ENCODE measurements at regions not wholly inside any gene's neighbourhood (a gene's known extent, or its start where the extent isn't known, plus 50 kb on each side); places are given as distances from the start of the nearest gene placed in this dataset.

- DNase-seq, result no peak
Observed at GRCh38 chr1:234708700-234709395, 98.9 kb upstream of the IRF2BP2 start.

- no peak for DNase-seq
Observed at GRCh38 chr1:234707641-234708040, 97.7 kb upstream of the IRF2BP2 start.

- no peak for DNase-seq
Observed at GRCh38 chr1:234706931-234707330, 97.0 kb upstream of the IRF2BP2 start.

- no peak for DNase-seq
Observed at GRCh38 chr1:234706199-234706598, 96.2 kb upstream of the IRF2BP2 start.

GRCh38 chr1:234705615-234706014 lies 95.6 kb upstream of the IRF2BP2 start:
- no peak for DNase-seq

- no peak for DNase-seq
Observed at GRCh38 chr1:234704106-234704887, 94.3 kb upstream of the IRF2BP2 start.

GRCh38 chr1:234702342-234703000 lies 92.5 kb upstream of the IRF2BP2 start:
- DNase-seq, result peak; percentile 80

- peak; percentile 71 for DNase-seq
Observed at GRCh38 chr1:234701737-234702341, 91.9 kb upstream of the IRF2BP2 start.

GRCh38 chr1:234699795-234700665 lies 90.1 kb upstream of the IRF2BP2 start:
- no peak for DNase-seq

GRCh38 chr1:234698686-234699085 lies 88.7 kb upstream of the IRF2BP2 start:
- DNase-seq, result no peak

GRCh38 chr1:234697741-234698140 lies 87.8 kb upstream of the IRF2BP2 start:
- DNase-seq, result no peak

GRCh38 chr1:234697015-234697414 lies 87.0 kb upstream of the IRF2BP2 start:
- DNase-seq, result no peak

GRCh38 chr1:234696148-234696576 lies 86.2 kb upstream of the IRF2BP2 start:
- no peak for DNase-seq

- DNase-seq, result no peak
Observed at GRCh38 chr1:234694661-234695060, 84.7 kb upstream of the IRF2BP2 start.

GRCh38 chr1:234692966-234693580 lies 83.1 kb upstream of the IRF2BP2 start:
- DNase-seq, result no peak

- no peak for DNase-seq
Observed at GRCh38 chr1:234691567-234691966, 81.6 kb upstream of the IRF2BP2 start.

GRCh38 chr1:234690872-234691271 lies 80.9 kb upstream of the IRF2BP2 start:
- DNase-seq, result no peak

GRCh38 chr1:234689236-234689635 lies 79.3 kb upstream of the IRF2BP2 start:
- DNase-seq, result no peak

GRCh38 chr1:234687011-234687410 lies 77.0 kb upstream of the IRF2BP2 start:
- no peak for DNase-seq

GRCh38 chr1:234686035-234686434 lies 76.1 kb upstream of the IRF2BP2 start:
- DNase-seq, result no peak

- DNase-seq, result no peak
Observed at GRCh38 chr1:234684856-234685255, 74.9 kb upstream of the IRF2BP2 start.
